RPMI7951 (cell line): ENCODE measurements at regions not wholly inside any gene's neighbourhood (a gene's known extent, or its start where the extent isn't known, plus 50 kb on each side); places are given as distances from the start of the nearest gene placed in this dataset.

Experiments
- DNase-seq: peaks from one replicate; pipeline ENCODE4 v3.0.0-alpha.2; 2012; ENCODE audit warnings: low read depth

- DNase-seq: no peak
Measured at GRCh38 chr3:99502871-99503270, 135.5 kb upstream of the COL8A1 start.

- peak; percentile 47 for DNase-seq
Measured at GRCh38 chr3:99500485-99500884, 137.9 kb upstream of the COL8A1 start.

GRCh38 chr3:99499235-99500158, 138.9 kb upstream of the COL8A1 start:
- peak; percentile 68 for DNase-seq

GRCh38 chr3:99498550-99499234, 139.7 kb upstream of the COL8A1 start:
- no peak for DNase-seq

GRCh38 chr3:99487894-99488293, 150.5 kb upstream of the COL8A1 start:
- no peak for DNase-seq

GRCh38 chr3:99485286-99485685, 153.1 kb upstream of the COL8A1 start:
- DNase-seq: no peak

- DNase-seq: peak; percentile 62
Measured at GRCh38 chr3:99484871-99485270, 153.5 kb upstream of the COL8A1 start.

GRCh38 chr3:99483841-99484240, 154.6 kb upstream of the COL8A1 start:
- no peak for DNase-seq

GRCh38 chr3:99482191-99482590, 156.2 kb upstream of the COL8A1 start:
- DNase-seq: no peak

- DNase-seq: no peak
Measured at GRCh38 chr3:99481561-99481960, 156.8 kb upstream of the COL8A1 start.

GRCh38 chr3:99479768-99480167, 158.6 kb upstream of the COL8A1 start:
- DNase-seq: no peak

- DNase-seq: no peak
Measured at GRCh38 chr3:99477650-99478049, 160.7 kb upstream of the COL8A1 start.

GRCh38 chr3:99475229-99475628, 163.2 kb upstream of the COL8A1 start:
- no peak for DNase-seq

- no peak for DNase-seq
Measured at GRCh38 chr3:99474776-99475175, 163.6 kb upstream of the COL8A1 start.

- peak; percentile 42 for DNase-seq
Measured at GRCh38 chr3:99473321-99473751, 165.1 kb upstream of the COL8A1 start.

- no peak for DNase-seq
Measured at GRCh38 chr3:99472385-99472784, 166.0 kb upstream of the COL8A1 start.

- no peak for DNase-seq
Measured at GRCh38 chr3:99471353-99472323, 166.8 kb upstream of the COL8A1 start.

- DNase-seq: no peak
Measured at GRCh38 chr3:99470841-99471240, 167.6 kb upstream of the COL8A1 start.

GRCh38 chr3:99468918-99469317, 169.5 kb upstream of the COL8A1 start:
- no peak for DNase-seq

GRCh38 chr3:99467420-99467819, 171.0 kb upstream of the COL8A1 start:
- no peak for DNase-seq

- no peak for DNase-seq
Measured at GRCh38 chr3:99466331-99466730, 172.1 kb upstream of the COL8A1 start.

GRCh38 chr3:99458013-99458412, 180.4 kb upstream of the COL8A1 start:
- DNase-seq: no peak
